Left colon (tissue), 2 donors: ENCODE measurements at regions not wholly inside any gene's neighbourhood (a gene's known extent, or its start where the extent isn't known, plus 50 kb on each side); places are given as distances from the start of the nearest gene placed in this dataset.
"Not testable (repeated sequence)": the region's sequence is repeated elsewhere in the genome, so short reads cannot be mapped to it uniquely, and the experiment has no call there.

Experiments used
- ATAC-seq: fragments of 200-7000 bp; cut with Tn5 transposase; one replicate; pipeline ENCODE4 v1.9.1; 2020; ENCODE audit warnings: mild to moderate bottlenecking, moderate library complexity
- DNase-seq, 2 donors: peaks; one replicate each; pipeline ENCODE4 v3.0.0-alpha.2; 2020
- intact Hi-C, 2 donors: fragments of 100-400 bp; cut with DNase I in 1 of 2; cut with micrococcal nuclease in 1 of 2; formaldehyde crosslinking; loops; one replicate each; pipeline versions ENCODE4 v1.11.2 to v1.14.0; 2022; cut with DNase I, micrococcal nuclease
- donor health status: DM: no; HTN: no; CAD: no.
- donor health status: DM: yes; HTN: yes; CAD: no.

GRCh38 chr15:30030345-30030744, 52.4 kb upstream of the GOLGA8J start:
- ATAC-seq: no peak
- intact Hi-C loops: no loop called here
- DNase-seq: no peak

- intact Hi-C loops: no loop called here
- no peak for ATAC-seq
- no peak for DNase-seq
Observed at GRCh38 chr15:30023798-30024295, 58.9 kb upstream of the GOLGA8J start.

- no peak for DNase-seq
- ATAC-seq: no peak
- intact Hi-C loops: no loop called here
Observed at GRCh38 chr15:30010746-30011145, 72.0 kb upstream of the GOLGA8J start.

GRCh38 chr15:30008156-30008555, 74.6 kb upstream of the GOLGA8J start:
- intact Hi-C loops: no loop called here
- DNase-seq (no peak), ATAC-seq (no peak)

GRCh38 chr15:30001602-30002001, 81.2 kb upstream of the GOLGA8J start:
- intact Hi-C loops: no loop called here
- DNase-seq (no peak), ATAC-seq (no peak)

GRCh38 chr15:29998033-29998432, 84.7 kb upstream of the GOLGA8J start:
- intact Hi-C loops: no loop called here
- ATAC-seq: peak; percentile 90

GRCh38 chr15:29997499-29997898, 85.3 kb upstream of the GOLGA8J start:
- peak in 1 of 2 donors; percentile 7 for DNase-seq
- peak; percentile 72 for ATAC-seq
- intact Hi-C loops: no loop called here

More at GRCh38 chr15:29998033-29998432, 84.7 kb upstream of the GOLGA8J start:
- no peak for DNase-seq

GRCh38 chr15:29994284-29994683, 88.5 kb upstream of the GOLGA8J start:
- intact Hi-C loops: no loop called here
- DNase-seq (no peak), ATAC-seq (no peak)

GRCh38 chr15:29990954-29991353, 91.8 kb upstream of the GOLGA8J start:
- ATAC-seq (no peak), DNase-seq (no peak)
- intact Hi-C loops: no loop called here

GRCh38 chr15:29990035-29990434, 92.7 kb upstream of the GOLGA8J start:
- intact Hi-C loops: no loop called here
- DNase-seq: no peak
- no peak for ATAC-seq

GRCh38 chr15:29988701-29989100, 94.1 kb upstream of the GOLGA8J start:
- no peak for DNase-seq
- intact Hi-C loops: no loop called here
- no peak for ATAC-seq

- DNase-seq: no peak
- intact Hi-C loops: no loop called here
- ATAC-seq: no peak
Observed at GRCh38 chr15:29986946-29987345, 95.8 kb upstream of the GOLGA8J start.

- ATAC-seq: no peak
- intact Hi-C loops: no loop called here
- no peak for DNase-seq
Observed at GRCh38 chr15:29978411-29979382, 104.1 kb upstream of the GOLGA8J start.

- intact Hi-C loops, ATAC-seq, DNase-seq: not testable (repeated sequence)
Observed at GRCh38 chr15:29974056-29974455, 108.7 kb upstream of the GOLGA8J start.

GRCh38 chr15:29972051-29972450, 110.7 kb upstream of the GOLGA8J start:
- DNase-seq (no peak), ATAC-seq (no peak)
- intact Hi-C loops: no loop called here

- intact Hi-C loops: no loop called here
- ATAC-seq (no peak), DNase-seq (no peak)
Observed at GRCh38 chr15:29970402-29970695, 112.4 kb upstream of the GOLGA8J start.

GRCh38 chr15:29969562-29970401, 113.0 kb upstream of the GOLGA8J start:
- no peak for ATAC-seq
- intact Hi-C loops: no loop called here

GRCh38 chr15:29968895-29969561, 113.7 kb upstream of the GOLGA8J start:
- no peak for DNase-seq
- ATAC-seq: no peak
- intact Hi-C loops: no loop called here

More at GRCh38 chr15:29969562-29970401, 113.0 kb upstream of the GOLGA8J start:
- no peak for DNase-seq
